Suppressor macrophage treated with lipopolysaccharide for 1 hour (primary cell): ENCODE measurements at regions not wholly inside any gene's neighbourhood (a gene's known extent, or its start where the extent isn't known, plus 50 kb on each side); places are given as distances from the start of the nearest gene placed in this dataset.
A peak's percentile ranks its signal among the peaks of the same experiment; 100 is the strongest.

Experiments
- DNase-seq, 3 donors: peaks; one replicate each; pipeline ENCODE4 v3.0.0-alpha.2; 2020 to 2022

DNA sequence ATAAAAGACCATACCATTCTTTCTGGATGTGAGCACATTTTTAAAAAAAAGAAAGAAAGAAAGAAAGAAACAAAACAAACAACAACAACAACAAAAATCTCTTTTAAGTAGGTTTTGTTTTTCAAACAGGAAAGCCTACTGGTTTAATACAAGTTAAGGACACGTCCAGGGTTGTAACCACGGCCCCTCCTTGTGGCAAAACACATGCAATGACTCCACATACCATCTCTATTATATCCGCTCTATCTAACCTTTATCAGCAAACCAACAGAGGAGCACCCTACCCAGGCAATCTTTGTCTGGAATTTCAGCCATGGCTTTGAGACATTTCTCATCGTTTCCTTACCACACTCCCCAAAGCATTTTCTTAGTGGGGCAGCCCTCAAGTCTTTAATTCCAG, 360.5 kb upstream of the TMPO start:
- DNase-seq: no peak

DNA sequence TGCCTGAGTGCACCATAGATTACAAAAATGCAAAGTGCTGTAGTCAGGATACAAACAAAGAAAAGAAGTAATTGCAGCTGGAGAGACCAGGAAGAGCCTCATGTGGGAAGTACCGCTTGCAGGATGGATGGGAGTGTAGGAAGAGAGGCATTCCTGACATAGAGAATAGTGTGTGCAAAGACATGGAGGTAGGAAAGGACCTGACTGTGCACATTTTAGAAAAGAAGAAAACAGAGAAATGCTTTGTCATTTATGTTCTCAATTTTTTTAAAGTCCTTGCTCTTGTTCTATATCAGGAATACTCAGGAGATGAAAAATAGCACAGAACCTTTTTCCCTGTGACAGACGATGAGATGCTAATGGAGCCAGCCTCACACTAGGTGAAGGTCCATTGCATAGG, 358.7 kb upstream of the TMPO start:
- no peak for DNase-seq

DNA sequence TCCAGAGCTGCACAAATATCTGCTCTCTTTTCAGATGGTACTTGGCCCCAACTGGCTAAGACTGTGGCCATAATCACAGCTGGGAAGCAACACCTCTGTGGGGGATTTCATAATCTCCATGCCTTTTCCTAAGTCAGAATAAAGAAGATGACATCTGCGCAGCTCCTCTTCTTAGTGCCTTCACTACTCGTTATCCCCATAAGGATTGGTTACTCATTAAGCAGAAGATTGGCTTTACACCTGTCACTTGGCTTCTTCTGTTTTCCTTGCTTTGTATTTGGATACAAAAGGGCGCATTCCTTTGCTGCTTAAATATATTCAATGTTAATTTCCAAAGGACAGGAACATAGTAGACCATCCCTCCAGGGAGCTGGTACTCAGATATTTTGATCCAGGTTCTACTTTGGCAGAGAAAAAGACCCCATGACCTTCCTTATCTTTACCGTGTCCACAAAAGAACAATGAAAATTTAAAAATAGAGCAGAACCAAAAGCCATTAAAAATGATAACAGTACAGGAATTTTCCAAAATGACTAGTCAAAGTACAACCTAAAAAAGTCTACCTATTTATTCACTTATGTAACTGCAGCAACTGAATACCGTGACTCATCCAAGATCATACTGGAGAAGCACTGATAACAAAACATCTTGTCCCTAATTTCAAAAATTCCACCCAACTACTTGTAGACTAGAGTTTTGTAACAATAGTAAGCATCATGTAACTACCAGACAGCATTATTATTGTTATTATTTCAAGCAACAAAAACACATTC, 352.3 kb upstream of the TMPO start:
- no peak for DNase-seq

DNA sequence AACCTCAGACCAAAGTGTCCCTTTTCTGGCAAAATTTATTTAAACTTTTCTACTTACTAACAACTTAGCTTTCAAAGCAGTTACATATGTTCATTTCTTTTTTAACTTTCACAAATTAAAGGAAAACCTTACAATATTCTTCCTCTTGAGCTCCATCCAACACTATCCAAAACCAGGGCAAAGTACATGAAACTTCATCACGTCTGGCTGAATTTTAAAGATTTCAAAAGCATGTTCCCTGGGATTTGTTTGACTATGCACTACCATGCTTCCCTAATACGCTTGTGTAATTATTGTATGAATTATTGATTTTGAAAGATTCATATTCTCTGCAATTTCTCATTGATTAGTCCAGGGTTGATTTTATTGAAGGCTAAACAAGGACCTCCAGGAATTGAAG, 343.1 kb upstream of the TMPO start:
- DNase-seq: no peak

DNA sequence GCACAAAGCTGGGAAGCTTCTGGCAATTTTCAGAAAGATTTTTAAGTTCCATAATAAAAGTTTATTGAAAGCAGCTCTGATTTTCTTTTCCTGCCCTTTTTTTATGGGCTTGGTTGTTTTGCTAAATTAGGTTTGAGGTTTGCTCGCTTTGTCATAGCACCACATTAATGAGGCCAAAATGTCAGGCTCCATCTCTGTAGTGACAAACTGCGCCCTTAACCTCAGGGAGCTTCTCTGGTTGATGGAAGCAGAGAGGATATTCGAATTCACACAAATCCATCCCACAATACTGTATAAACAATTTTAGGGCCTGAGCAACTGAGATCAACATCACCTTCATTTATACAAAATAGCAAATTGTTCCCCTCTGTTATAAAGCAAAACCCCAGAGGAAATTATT, 342.6 kb upstream of the TMPO start:
- no peak for DNase-seq

DNA sequence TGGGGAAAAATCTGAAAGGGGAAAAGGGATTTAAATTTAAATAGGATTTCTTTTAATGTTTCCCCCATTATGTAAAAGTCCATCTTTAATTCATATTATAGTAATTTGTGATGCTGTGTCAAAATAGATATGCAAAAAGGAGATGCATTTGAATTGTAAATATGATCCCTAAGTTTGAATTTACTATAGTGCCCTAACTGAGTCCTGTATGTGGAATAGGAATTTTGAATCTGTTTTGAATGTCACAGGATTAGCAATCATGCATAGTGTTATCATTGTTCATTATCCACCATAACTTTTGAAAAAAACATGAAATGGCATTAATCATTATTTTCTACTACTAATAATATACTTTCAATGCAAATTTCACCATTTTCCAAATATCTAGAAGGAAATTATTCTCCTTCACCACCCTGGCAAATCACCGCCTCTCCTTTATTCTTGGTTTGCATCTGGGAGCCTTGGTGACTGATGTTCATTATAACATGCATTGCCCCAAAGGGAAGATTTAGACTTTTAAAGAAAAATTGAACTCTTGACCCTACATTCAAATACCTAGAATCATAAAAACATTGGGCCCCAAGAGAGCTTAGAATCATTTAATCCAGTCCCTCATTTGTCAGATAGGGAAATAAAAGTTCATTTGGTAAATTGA, 341.5 kb upstream of the TMPO start:
- no peak for DNase-seq

DNA sequence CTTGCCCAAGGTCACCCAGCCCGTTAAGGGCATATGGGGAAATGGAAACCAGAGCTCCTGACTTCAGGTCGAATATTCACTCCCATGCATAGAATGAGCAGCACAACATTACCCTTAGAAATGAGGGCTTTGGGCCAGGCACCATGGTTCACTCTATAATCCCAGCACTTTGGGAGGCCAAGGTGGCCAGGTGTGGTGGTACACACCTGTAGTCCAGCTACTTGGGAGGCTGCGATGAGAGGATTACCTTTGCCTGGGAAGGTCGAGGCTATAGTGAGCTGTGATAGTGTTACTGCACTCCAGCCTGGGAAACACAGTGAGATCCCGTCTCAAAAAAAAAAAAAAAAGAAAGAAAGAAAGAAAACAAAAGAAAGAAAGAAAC, 341.0 kb upstream of the TMPO start:
- no peak for DNase-seq

DNA sequence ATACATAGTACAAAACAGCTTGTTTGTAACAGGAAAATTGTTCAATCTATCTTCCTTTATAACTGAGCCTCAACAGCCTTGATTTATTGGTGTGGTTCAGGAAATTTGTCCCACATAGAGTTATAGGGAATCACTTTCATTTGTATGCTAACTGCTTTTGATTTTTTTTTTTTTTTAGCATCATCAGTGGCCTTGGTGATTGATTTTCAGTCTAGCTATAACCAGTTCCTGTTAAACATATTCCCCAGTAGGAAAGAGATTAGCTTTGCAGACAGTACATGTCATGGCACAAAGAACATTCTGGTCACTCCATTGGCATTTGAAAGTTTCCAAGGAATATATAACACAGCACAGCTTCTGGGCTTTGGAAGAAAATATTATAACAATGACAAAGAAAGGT, 337.3 kb upstream of the TMPO start:
- DNase-seq: no peak

DNA sequence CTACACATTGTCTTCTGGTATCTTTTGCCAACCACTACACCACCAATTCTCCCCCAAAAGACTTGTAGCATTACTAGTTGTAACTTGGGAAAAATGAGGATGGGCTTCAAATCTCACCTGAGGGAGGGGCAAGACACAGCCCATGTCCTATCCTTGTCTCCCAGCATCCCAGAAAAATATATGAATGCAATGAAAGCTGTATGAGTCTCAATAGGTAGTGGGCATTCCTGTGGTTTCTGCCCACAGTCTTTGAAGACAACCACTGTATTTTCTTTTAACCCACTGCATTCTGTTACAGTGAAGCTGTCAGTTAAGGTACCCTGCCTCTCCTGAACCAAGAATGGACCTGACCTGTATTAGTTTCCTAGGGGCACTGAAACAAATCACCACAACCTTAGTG, 336.2 kb upstream of the TMPO start:
- no peak for DNase-seq

DNA sequence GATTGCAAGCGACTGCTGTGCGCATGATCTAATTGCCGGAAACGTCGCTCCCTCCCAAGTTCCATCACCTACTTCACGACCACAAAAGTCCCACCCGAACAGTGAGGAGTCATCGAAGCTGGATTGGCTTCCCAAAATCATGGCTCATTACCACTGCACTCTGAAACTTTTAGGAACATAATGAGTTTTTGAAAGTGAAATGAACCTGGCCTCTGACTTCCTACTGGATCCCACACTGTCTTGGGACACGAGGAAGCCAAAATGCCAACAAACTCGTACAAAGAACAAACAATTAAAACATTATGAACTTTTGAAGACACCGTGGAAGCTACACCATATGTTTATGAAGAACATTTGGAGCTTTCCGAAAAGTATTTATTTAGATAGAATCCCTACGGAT, 334.8 kb upstream of the TMPO start:
- no peak for DNase-seq

DNA sequence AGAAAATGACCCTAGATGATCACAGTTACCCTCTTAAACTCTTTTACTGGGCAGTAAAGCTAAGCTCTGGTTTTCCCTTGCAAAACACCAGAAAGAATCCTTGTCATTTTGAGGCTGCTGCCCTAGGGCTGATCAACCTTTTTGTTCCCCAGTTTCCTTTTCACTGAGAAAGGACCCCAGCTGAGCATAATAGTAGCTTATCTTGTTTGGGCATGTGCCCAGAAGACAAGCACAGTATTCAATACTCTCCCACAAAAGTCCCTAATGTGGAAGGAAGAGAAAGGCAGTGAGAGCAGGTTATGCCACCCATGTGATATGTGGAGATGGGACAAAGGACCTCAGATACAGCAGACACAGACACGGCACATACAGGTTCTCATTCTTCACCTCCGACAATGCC, 332.6 kb upstream of the TMPO start:
- DNase-seq: no peak

DNA sequence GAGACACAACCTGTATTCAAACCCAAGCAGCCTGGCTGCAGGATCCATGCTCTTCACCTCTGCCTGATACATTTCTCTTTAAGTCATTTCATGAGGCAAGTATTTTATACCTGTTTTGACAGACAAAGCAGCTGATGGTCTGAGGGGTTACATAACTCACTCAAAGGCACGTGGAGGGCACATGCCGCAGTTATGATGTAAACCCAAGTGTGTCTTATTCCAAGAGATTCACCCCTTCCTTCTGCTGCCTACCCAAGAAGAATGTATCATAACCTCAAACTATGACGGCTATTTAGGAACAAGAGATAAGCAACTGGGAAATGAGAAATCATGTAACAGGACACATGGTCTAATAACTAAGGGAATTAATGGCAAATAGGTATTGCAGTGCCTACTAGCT, 329.8 kb upstream of the TMPO start:
- DNase-seq: no peak

DNA sequence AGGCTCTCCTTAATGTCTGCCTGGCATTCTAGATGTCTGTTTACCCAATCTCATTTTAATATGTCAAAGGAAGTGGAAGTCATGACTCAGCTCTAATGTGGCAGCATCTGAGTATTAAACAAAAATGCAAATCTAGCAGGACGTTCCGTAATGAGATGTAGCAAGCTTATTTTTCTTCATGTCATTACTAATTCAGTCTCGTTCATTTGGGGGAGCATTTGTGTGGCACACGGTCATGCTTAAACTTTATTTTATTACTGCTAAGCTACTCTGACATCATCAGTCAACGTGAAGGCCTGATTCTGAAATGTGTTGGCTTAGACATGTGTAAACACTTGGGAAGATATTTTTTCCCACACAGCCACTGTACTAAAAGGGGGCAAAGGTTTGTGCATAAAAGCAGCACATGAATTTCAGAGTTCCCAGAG, 326.7 kb upstream of the TMPO start:
- DNase-seq: peak; percentile 9 to 58 (median 57)

DNA sequence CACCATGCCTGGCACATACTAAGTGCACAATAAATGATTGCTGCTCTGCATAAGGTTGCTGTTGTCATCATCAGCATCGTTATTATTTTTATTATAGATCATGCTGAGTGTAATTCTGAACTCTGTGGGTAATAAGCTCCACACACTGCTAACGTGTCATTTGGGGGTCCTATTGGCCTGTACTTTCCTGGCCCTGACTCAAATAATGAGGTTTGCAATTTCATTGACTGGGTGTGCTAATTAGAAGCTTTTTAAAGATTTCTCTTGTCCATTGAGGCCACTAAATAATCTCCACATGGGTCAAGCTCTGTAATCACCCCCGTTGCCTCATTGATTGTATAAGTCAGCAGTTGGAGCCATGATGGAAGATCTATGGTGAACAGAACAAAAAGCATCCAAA, 320.8 kb upstream of the TMPO start:
- DNase-seq: no peak

DNA sequence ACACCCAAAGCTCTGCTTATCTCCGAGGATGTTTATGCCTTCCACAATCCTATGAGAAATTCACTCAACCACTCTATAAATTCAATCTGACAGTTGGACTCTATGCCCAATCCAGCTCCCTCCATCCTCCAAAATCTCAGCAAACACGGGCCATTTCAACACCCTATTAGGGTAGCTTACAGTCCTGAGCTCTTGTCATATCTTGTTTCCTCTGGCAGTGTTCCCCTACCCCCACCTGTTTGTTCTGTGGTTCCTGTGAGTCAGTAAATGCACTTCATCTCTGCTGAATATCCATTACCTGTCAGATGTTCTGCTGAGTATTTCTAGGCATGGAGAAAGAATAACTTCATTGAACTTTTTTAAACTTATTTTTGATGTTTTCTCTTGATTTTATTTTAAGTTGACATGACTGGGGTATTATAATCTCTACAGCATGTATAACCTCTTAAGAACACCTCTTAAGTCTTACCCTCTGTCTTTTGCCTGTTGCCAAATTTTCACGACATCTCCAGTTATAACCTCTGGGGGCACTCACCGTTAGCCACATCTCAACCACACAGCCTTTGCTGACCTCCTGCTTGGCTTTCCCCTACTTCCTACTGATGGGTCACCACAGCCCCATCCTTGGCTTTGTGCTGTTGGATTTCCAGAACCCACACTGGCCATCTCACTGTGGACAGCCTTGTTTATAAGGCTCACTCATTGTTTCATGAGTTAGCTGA, 317.0 kb upstream of the TMPO start:
- no peak for DNase-seq

DNA sequence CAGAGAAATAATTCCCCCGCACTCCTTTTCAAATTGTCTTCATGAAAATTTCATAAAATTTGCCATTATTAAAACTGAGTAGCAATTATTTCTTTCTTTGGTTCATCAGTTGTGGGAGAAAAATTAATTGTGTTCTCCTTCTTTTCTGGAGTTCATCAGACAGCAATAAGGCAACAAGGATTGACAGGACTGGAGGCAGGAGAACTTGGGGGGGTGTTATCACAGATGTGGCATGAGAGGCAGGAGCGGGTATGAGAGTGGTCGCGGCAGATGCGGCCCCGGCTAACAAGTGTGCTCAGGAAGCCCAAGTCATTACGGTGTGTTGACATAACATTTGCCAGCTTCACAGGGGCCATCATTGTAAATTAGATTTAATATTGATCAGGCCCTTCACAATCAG, 306.6 kb upstream of the TMPO start:
- no peak for DNase-seq

DNA sequence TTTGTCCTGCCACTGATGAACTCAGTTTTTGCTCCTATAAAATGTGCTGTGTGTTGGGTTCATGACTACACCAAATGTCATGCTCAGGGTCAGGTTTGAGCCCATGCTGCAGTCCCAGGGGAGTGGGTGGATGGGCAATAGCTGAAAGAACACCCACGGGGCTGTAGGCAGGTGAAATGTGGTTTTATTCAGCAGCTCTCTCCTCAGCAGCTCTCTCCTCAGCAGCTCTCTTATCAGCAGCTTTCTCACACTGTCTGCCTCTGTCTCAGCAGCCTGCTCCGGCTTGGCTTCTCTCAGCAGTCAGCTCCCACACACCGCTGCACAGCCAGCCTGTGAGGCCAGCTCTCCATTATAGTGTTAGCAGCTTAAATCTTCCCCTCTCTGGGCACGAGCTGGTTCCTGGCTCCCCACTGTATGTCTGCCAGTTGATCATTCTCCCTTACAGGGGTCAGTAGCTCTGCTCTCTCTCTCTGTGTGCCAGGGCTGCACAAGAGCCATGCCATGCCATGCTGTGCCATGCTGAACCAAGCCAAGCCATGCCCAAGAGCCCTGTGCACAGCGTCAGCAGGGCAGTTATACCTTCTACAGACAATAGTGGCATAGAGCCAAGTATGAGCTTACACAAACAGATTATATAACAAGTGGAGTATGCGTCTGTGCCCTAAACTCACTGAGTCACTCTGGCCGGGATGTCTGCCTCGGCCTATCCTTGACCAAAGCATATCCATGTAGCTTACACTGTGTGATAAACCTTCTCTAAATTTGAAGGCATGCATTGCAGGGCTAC, 303.3 kb upstream of the TMPO start:
- DNase-seq: no peak

DNA sequence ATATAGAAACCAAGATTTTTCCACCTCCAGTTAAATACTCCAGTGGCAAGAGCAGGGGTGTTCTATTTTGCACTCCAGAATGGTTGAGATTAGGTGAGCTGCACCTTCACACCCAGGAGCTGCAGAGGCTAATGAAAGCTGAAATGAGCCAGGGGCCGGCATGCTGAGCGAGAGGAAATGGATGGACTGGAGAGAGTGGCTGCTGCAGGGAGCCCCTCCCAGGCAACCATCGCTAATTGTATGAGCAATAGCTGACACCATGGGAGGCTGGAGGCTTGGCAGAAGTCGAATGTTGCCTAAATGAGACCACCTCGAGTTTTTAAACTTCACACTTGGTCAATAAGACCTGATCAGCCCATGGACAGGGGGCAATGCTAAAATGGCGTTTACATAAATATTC, 301.8 kb upstream of the TMPO start:
- no peak for DNase-seq

DNA sequence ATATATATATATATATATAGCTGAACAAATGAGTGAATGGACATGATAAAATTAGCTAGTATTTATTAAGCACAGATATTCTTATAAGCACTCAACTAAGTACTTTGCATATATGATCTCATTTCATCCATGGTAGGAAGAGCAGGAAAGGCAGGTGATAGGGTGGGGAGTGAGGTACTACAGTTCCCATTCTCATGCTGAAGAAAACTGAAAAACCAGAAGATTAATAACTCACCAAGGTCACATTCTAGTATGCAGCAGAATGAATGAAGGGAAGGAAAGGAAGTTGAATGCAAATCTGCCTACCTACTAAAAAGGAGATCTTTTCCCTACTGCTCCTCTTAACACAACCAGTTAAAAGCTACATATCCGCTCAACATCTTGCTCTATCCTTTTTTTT, 298.1 kb upstream of the TMPO start:
- no peak for DNase-seq

DNA sequence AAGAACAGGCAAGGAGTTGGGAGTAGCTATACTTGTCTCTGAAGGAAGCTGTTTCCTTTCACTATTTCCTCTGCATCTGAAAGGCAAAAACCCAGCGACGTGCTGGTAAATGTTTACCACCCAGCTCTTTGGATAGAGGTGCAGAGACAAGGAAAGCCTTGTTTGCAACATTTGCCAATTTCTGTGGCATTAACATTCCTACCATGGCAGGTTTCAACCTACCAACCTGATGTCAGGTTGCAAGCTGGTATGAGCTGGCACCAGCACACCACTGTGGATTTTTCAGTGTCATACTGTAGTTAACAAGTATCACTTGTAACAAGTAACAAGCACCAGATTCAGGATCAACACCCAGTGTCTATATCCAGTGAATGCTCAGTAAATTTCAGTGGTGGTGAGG, 294.8 kb upstream of the TMPO start:
- DNase-seq: no peak

DNA sequence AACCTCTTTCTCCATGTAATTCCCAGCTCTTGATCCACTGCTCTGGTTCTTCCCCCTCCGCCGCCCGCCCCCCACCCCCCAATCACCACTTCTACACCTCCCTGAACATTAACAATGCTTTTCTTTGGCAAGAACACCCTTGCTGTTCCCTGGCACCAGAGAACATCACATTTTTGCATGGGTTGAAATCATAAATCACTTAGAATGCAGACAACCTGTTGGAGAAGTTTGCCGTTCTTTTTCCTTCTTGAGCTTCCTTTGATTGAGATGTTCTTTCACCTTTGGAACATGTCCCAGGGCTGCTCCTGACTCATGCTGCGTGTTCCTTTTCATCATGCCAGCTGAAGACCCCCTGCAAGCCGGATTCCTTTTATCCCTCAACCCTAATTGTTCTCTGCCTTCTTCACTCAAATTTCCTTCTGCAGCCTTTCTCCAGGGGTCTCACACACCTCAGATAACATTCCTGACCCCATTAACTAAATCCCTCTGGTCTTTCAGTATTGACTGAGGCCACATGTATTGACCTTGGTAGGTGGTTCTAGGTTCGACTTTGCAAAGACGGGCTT, 294.1 kb upstream of the TMPO start:
- no peak for DNase-seq

DNA sequence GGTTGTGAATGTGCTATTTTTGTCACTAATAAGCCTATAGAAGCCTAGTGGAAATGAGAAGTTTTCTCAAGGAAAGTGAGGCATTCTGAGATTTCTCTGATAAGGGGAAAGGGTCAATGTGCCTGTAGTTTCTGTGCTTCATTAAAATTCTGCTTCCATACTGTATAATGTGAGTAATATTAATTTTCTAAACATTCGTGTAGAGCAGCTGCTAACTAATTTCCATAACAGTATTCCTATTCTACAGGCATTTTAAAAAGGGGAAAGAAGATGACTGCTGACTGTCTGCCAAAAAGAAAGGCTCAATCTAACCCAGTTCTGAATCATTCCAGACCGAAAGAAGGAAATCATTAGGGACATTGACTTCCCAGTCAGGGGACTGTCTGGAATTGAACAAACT, 293.3 kb upstream of the TMPO start:
- no peak for DNase-seq

DNA sequence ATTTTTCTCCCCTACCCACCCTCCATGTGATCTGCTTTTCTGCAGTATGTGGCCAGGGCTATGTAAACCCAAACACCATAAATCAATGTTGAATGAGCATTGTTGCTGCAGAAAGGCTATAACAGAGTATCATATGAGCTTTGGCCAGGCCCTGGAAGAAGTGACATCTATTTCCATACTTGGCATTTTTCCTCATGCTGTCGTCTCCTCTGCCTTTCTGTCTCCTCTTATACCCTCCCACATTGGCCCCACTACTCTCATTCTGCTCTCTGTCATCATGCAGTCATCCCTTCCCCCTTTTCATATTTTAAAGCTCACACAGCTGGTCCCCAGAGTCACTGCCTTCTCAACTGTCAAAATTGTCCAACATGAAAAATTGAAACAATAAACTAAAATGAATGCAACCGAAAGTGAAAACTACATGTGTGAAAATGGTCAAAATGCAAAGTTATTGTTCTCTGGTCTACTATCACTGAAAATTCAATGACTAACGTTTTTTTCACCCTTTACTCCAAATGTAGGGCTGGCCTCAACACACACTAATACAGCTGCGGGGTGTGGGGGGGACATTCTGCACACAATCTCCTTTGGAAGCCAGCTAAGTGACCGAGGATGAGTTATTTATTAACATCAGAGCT, 290.7 kb upstream of the TMPO start:
- no peak for DNase-seq
